ENCODE measurements at regions not wholly inside any gene's neighbourhood (a gene's known extent, or its start where the extent isn't known, plus 50 kb on each side); places are given as distances from the start of the nearest gene placed in this dataset.

GRCh38 chr16:62225675-62226074, 189.4 kb upstream of the CDH8 start:
- DNase-seq (ENCODE audit: low read depth) = peak; percentile 30

- no peak for DNase-seq (ENCODE audit: low read depth)
Measured at GRCh38 chr16:62224646-62225209, 188.5 kb upstream of the CDH8 start.

GRCh38 chr16:62216837-62217236, 180.6 kb upstream of the CDH8 start:
- DNase-seq (ENCODE audit: low read depth) = no peak

- no peak for DNase-seq (ENCODE audit: low read depth)
Measured at GRCh38 chr16:62213763-62214162, 177.5 kb upstream of the CDH8 start.

- no peak for DNase-seq (ENCODE audit: low read depth)
Measured at GRCh38 chr16:62208934-62209333, 172.7 kb upstream of the CDH8 start.

- no peak for DNase-seq (ENCODE audit: low read depth)
Measured at GRCh38 chr16:62205459-62205858, 169.2 kb upstream of the CDH8 start.

- no peak for DNase-seq (ENCODE audit: low read depth)
Measured at GRCh38 chr16:62201911-62202310, 165.7 kb upstream of the CDH8 start.

GRCh38 chr16:62194828-62195227, 158.6 kb upstream of the CDH8 start:
- no peak for DNase-seq (ENCODE audit: low read depth)

GRCh38 chr16:62190426-62190825, 154.2 kb upstream of the CDH8 start:
- no peak for DNase-seq (ENCODE audit: low read depth)

- DNase-seq (ENCODE audit: low read depth) = no peak
Measured at GRCh38 chr16:62177351-62178203, 141.3 kb upstream of the CDH8 start.

- no peak for DNase-seq (ENCODE audit: low read depth)
Measured at GRCh38 chr16:62170642-62171041, 134.4 kb upstream of the CDH8 start.

GRCh38 chr16:62167551-62167950, 131.3 kb upstream of the CDH8 start:
- DNase-seq (ENCODE audit: low read depth) = no peak

GRCh38 chr16:62157544-62157943, 121.3 kb upstream of the CDH8 start:
- DNase-seq (ENCODE audit: low read depth) = no peak

GRCh38 chr16:62156971-62157370, 120.7 kb upstream of the CDH8 start:
- DNase-seq (ENCODE audit: low read depth) = no peak

- DNase-seq (ENCODE audit: low read depth) = peak; percentile 38
Measured at GRCh38 chr16:62149631-62150030, 113.4 kb upstream of the CDH8 start.

- DNase-seq (ENCODE audit: low read depth) = no peak
Measured at GRCh38 chr16:62137996-62138395, 101.8 kb upstream of the CDH8 start.

GRCh38 chr16:62135911-62136310, 99.7 kb upstream of the CDH8 start:
- DNase-seq (ENCODE audit: low read depth) = peak; percentile 80

GRCh38 chr16:62135446-62135845, 99.2 kb upstream of the CDH8 start:
- DNase-seq (ENCODE audit: low read depth) = peak; percentile 13

- DNase-seq (ENCODE audit: low read depth) = no peak
Measured at GRCh38 chr16:62130101-62130500, 93.9 kb upstream of the CDH8 start.

- DNase-seq (ENCODE audit: low read depth) = no peak
Measured at GRCh38 chr16:62105244-62105643, 69.0 kb upstream of the CDH8 start.

GRCh38 chr16:62102588-62102987, 66.3 kb upstream of the CDH8 start:
- peak; percentile 26 for DNase-seq (ENCODE audit: low read depth)

GRCh38 chr16:62100651-62101050, 64.4 kb upstream of the CDH8 start:
- no peak for DNase-seq (ENCODE audit: low read depth)

GRCh38 chr16:62089715-62090114, 53.5 kb upstream of the CDH8 start:
- DNase-seq (ENCODE audit: low read depth) = no peak

All from HS-5 (cell line).